GM12878 (cell line): ENCODE measurements at regions not wholly inside any gene's neighbourhood (a gene's known extent, or its start where the extent isn't known, plus 50 kb on each side); places are given as distances from the start of the nearest gene placed in this dataset.

Source experiments
- ATAC-seq: fragments of 200-7000 bp; cut with Tn5 transposase; 3 replicates; pipeline ENCODE4 v1.9.1; 2020; ENCODE audit warnings: mild to moderate bottlenecking, moderate library complexity
- BruUV-seq: library from RNA; stranded (reverse); fragments of 400-500 nt; replicated peaks from 2 replicates; lab custom pipeline; 2021; lab: Mats Ljungman, UMichigan
- CTCF ChIA-PET: fragments of 300-600 bp; sonication (Branson Sonifier 250); formaldehyde crosslinking; extraction: SDS; loops from one replicate; lab custom pipeline; 2021; ENCODE audit warnings: inconsistent platforms; lab: Yijun Ruan, JAX
- POLR2A ChIA-PET: fragments of 350-600 bp; formaldehyde crosslinking; extraction: SDS; loops from one replicate; lab custom pipeline; 2021; ENCODE audit warnings: inconsistent platforms; lab: Charles Lee
- RAD21 ChIA-PET: fragments of 300-600 bp; sonication (Branson Sonifier 250); formaldehyde crosslinking; loops from one replicate; lab custom pipeline; 2023; ENCODE audit warnings: antibody characterized with exemption; ENCODE audit not compliant: unreplicated experiment; lab: Charles Lee
- SMC1A ChIA-PET: fragments of 300-600 bp; sonication (Branson Sonifier 250); formaldehyde crosslinking; loops from one replicate; lab custom pipeline; 2023; ENCODE audit not compliant: unreplicated experiment, uncharacterized antibody; lab: Charles Lee
- DNase-seq: peaks from one replicate; pipeline ENCODE4 v3.0.0-alpha.2; 2011; ENCODE audit warnings: low read depth, low spot score
- FAIRE-seq: peaks from 3 replicates; lab custom pipeline; 2011; peaks lifted over from hg19 to GRCh38; lab: Jason Lieb, UNC
- H2AFZ ChIP-seq: 2 replicates; pipeline ENCODE4 v1.6.0; 2011; ENCODE audit warnings: low read depth, low read length, control low read depth; ENCODE audit not compliant: control insufficient read depth
- H3K27ac ChIP-seq: 2 replicates; pipeline ENCODE4 v1.5.1; 2011; ENCODE audit warnings: control low read depth; ENCODE audit not compliant: control insufficient read depth, insufficient read depth
- H3K27me3 ChIP-seq, 2 experiments: replicated peaks in 1 of 2; 2 replicates each; pipeline versions ENCODE4 v1.6.0 to v1.6.1; 2011; ENCODE audit warnings: low read length in 1 of 2; ENCODE audit not compliant: control insufficient read depth in 2 of 2, insufficient read depth in 2 of 2
- H3K36me3 ChIP-seq, 2 experiments: 2 replicates each; pipeline ENCODE4 v1.5.1; 2011; ENCODE audit warnings: low read length in 1 of 2; ENCODE audit not compliant: control insufficient read depth in 2 of 2, insufficient read depth in 2 of 2
- H3K4me1 ChIP-seq: 2 replicates; pipeline ENCODE4 v1.6.1; 2011; ENCODE audit warnings: mild to moderate bottlenecking, low read length, moderate library complexity, mixed read lengths; ENCODE audit not compliant: control insufficient read depth, insufficient read depth
- H3K4me2 ChIP-seq: 2 replicates; pipeline ENCODE4 v1.6.0; 2011; ENCODE audit warnings: control low read depth; ENCODE audit not compliant: control insufficient read depth, insufficient read depth
- H3K4me3 ChIP-seq: fragments of 200-600 bp; sonication (generic); 2 replicates; pipeline ENCODE4 v1.5.1; 2016
- H3K79me2 ChIP-seq: 2 replicates; pipeline ENCODE4 v1.6.0; 2011; ENCODE audit warnings: low read length; ENCODE audit not compliant: control insufficient read depth, insufficient read depth
- H3K9ac ChIP-seq: 2 replicates; pipeline ENCODE4 v1.8.0; 2011; ENCODE audit warnings: low read length, control low read depth, mixed read lengths; ENCODE audit not compliant: control insufficient read depth, insufficient read depth
- H3K9me3 ChIP-seq: replicated peaks from 3 replicates; pipeline ENCODE4 v1.5.1; 2011; ENCODE audit warnings: mild to moderate bottlenecking, low read length; ENCODE audit not compliant: control insufficient read depth, insufficient read depth
- H4K20me1 ChIP-seq: 2 replicates; pipeline ENCODE4 v1.6.0; 2011; ENCODE audit not compliant: control insufficient read depth, insufficient read depth
- ATF3 ChIP-seq: IDR thresholded peaks from 2 replicates; pipeline ENCODE4 v1.6.1; 2011; ENCODE audit warnings: low read depth, mild to moderate bottlenecking, low read length, moderate library complexity, borderline replicate concordance; ENCODE audit errors: extremely low read depth
- BACH1 ChIP-seq: fragments of 450-650 bp; IDR thresholded peaks from 2 replicates; pipeline ENCODE4 v1.6.1; 2017; ENCODE audit warnings: mild to moderate bottlenecking, borderline replicate concordance
- CBX3 ChIP-seq: fragments of 200-600 bp; sonication (generic); IDR thresholded peaks from 2 replicates; pipeline ENCODE4 v1.6.1; 2016; ENCODE audit warnings: low read depth, borderline replicate concordance
- EED ChIP-seq: sonication (generic); IDR thresholded peaks from 2 replicates; pipeline ENCODE4 v1.6.1; 2016; ENCODE audit warnings: antibody characterized with exemption, low read depth
- EGR1 ChIP-seq, 2 experiments: IDR thresholded peaks; 1 replicate in 1 of 2; 2 replicates in 1 of 2; pipeline ENCODE4 v1.6.1; 2011 to 2012; ENCODE audit warnings: low read depth in 2 of 2, low read length in 2 of 2, borderline replicate concordance in 1 of 2, mild to moderate bottlenecking in 1 of 2, moderate library complexity in 1 of 2
- EP300 ChIP-seq, 2 experiments: fragments of 150-350 bp in 1 of 2; IDR thresholded peaks; 2 replicates each; pipeline ENCODE4 v1.6.1; 2011 to 2012; ENCODE audit warnings: low read depth in 2 of 2, low read length in 2 of 2, borderline replicate concordance in 1 of 2, improper control_type of control experiment in 1 of 2, inconsistent platforms in 1 of 2; ENCODE audit not compliant: control insufficient read depth in 1 of 2
- GABPA ChIP-seq: IDR thresholded peaks from 2 replicates; pipeline ENCODE4 v1.6.1; 2014; ENCODE audit warnings: antibody characterized with exemption, low read depth, mild to moderate bottlenecking, inconsistent platforms
- IKZF2 ChIP-seq, 2 experiments: fragments of 450-650 bp; IDR thresholded peaks; 2 replicates each; pipeline ENCODE4 v1.6.1; 2017; ENCODE audit warnings: mild to moderate bottlenecking in 2 of 2, moderate library complexity in 2 of 2
- JUNB ChIP-seq: IDR thresholded peaks from 2 replicates; pipeline ENCODE4 v1.6.1; 2016; ENCODE audit warnings: antibody characterized with exemption, mild to moderate bottlenecking
- MEF2B ChIP-seq: fragments of 450-650 bp; IDR thresholded peaks from 2 replicates; pipeline ENCODE4 v1.6.1; 2018; ENCODE audit warnings: mild to moderate bottlenecking, moderate library complexity; ENCODE audit not compliant: partially characterized antibody, poor library complexity, severe bottlenecking
- NR2C2 ChIP-seq: IDR thresholded peaks from 2 replicates; pipeline ENCODE4 v1.6.1; 2011; ENCODE audit warnings: borderline replicate concordance, low read depth; ENCODE audit not compliant: control insufficient read depth, insufficient read length
- PAX5 ChIP-seq: IDR thresholded peaks from 2 replicates; pipeline ENCODE4 v1.6.1; 2011; ENCODE audit warnings: low read depth, low read length, borderline replicate concordance
- RELA ChIP-seq: fragments of 450-650 bp; IDR thresholded peaks from 2 replicates; pipeline ENCODE4 v1.8.0; 2014; ENCODE audit warnings: borderline replicate concordance; ENCODE audit not compliant: partially characterized antibody
- SMC3 ChIP-seq: IDR thresholded peaks from 2 replicates; pipeline ENCODE4 v1.6.1; 2011; ENCODE audit warnings: low read length, improper control_type of control experiment, borderline replicate concordance
- STAT1 ChIP-seq: fragments of 450-650 bp; conservative IDR thresholded peaks from 2 replicates; pipeline ENCODE4 v1.6.1; 2014; ENCODE audit warnings: antibody characterized with exemption, mild to moderate bottlenecking
- TCF3 ChIP-seq: IDR thresholded peaks from 2 replicates; pipeline ENCODE4 v1.6.1; 2012; ENCODE audit warnings: low read depth, mild to moderate bottlenecking, low read length, borderline replicate concordance; ENCODE audit not compliant: insufficient read depth
- YY1 ChIP-seq: IDR thresholded peaks from 2 replicates; pipeline ENCODE4 v1.6.1; 2011; ENCODE audit warnings: low read depth, mild to moderate bottlenecking, low read length
- ZNF384 ChIP-seq: IDR thresholded peaks from 2 replicates; pipeline ENCODE4 v1.6.1; 2012; ENCODE audit warnings: low read depth, mild to moderate bottlenecking, low read length, improper control_type of control experiment, borderline replicate concordance
- ZNF592 ChIP-seq: fragments of 450-650 bp; IDR thresholded peaks from 2 replicates; pipeline ENCODE4 v1.6.1; 2017; ENCODE audit warnings: mild to moderate bottlenecking, moderate library complexity
- WGBS: methylation state at CpG from one replicate; pipeline ENCODE4 v1.1.6; 2016; ENCODE audit warnings: low lambda C conversion rate; ENCODE audit not compliant: insufficient replicate concordance, insufficient coverage; ENCODE audit errors: missing lambda C conversion rate; 5-methylcytosine and 5-hydroxymethylcytosine counted together
- in situ Hi-C: fragments of 300-500 bp; cut with MboI; formaldehyde crosslinking; loops from 9 replicates; pipeline ENCODE4 v1.14.3; 2018; ENCODE audit warnings: mixed read lengths
- intact Hi-C: fragments of 100-400 bp; cut with micrococcal nuclease; formaldehyde crosslinking; loops from one replicate; pipeline ENCODE4 v1.14.2; 2022; ENCODE audit not compliant: unreplicated experiment

- no peak for TF ChIP-seq JUNB
These were observed 187.5 kb upstream of the ECI2 start (continued) for GRCh38 chr6:4322846-4323309.

- ChIA-PET POLR2A (no interaction called here), SMC1A (interaction anchor here (0.6 kb wide), 1 partner anchor 1616 kb away, joined by 3 read pairs; no protein-coding TSS in a partner anchor), RAD21 (no interaction called here), CTCF (no interaction called here)
- DNase-seq (no peak), FAIRE-seq (no peak), ATAC-seq (no peak)
- intact Hi-C loops = no loop called here
- no peaks in the 10 kb centered on the region for H3K27me3 ChIP-seq
- H3K4me3 ChIP-seq = no peak overlapping the region
- no peak overlapping the region for H3K27ac ChIP-seq
- no TSS peak for BruUV-seq
- 31% methylated on average over 6 of the region's 6 CpGs for WGBS
- no peak for TF ChIP-seq BACH1
- no peak for TF ChIP-seq EED
- TF ChIP-seq ATF3 = no peak
- TF ChIP-seq IKZF2 (IDR thresholded peaks at IDR 0.05) = no peak
- TF ChIP-seq ZNF592 = no peak
- no peak for TF ChIP-seq RELA
- TF ChIP-seq PAX5 = no peak
- no peak for TF ChIP-seq SMC3
- no peak for TF ChIP-seq EP300 (IDR thresholded peaks at IDR 0.05; ENCODE audit: borderline replicate concordance in 1 of 2, control insufficient read depth in 1 of 2, low read depth in 2 of 2, low read length in 2 of 2)
- TF ChIP-seq GABPA = no peak
- no peak for TF ChIP-seq ZNF384
- no peak for TF ChIP-seq EGR1 (IDR thresholded peaks at IDR 0.05; ENCODE audit: borderline replicate concordance in 1 of 2, low read depth in 2 of 2, low read length in 2 of 2)
- no peak for TF ChIP-seq CBX3
- TF ChIP-seq NR2C2 = no peak
- no peak for TF ChIP-seq STAT1
- TF ChIP-seq MEF2B = no peak
- no peak for TF ChIP-seq TCF3
- no peak for TF ChIP-seq YY1
- H3K36me3 ChIP-seq = no peaks in the 10 kb centered on the region
- H3K9ac ChIP-seq = no peak overlapping the region
- no peaks in the 10 kb centered on the region for H3K79me2 ChIP-seq
- H3K4me1 ChIP-seq = no peaks in the 10 kb centered on the region
- no peaks in the 10 kb centered on the region for H4K20me1 ChIP-seq
- in situ Hi-C loops = no loop called here
- no peak overlapping the region for H3K4me2 ChIP-seq
- no peaks in the 10 kb centered on the region; the same call in 2 of the 3 replicates for H3K9me3 ChIP-seq
- no peak overlapping the region for H2AFZ ChIP-seq
These were observed 186.9 kb upstream of the ECI2 start for GRCh38 chr6:4322134-4322845.
